H9 (cell line): ENCODE measurements at regions not wholly inside any gene's neighbourhood (a gene's known extent, or its start where the extent isn't known, plus 50 kb on each side); places are given as distances from the start of the nearest gene placed in this dataset.

Source experiments
- DNase-seq: peaks from one replicate; pipeline ENCODE4 v3.0.0-alpha.2; 2017
- H2AFZ ChIP-seq: one replicate; pipeline ENCODE4 v1.6.1; 2013; ENCODE audit warnings: mild to moderate bottlenecking, low read length, control low read depth, moderate library complexity
- H2AK5ac ChIP-seq: 2 replicates; pipeline ENCODE4 v1.6.1; 2013; ENCODE audit warnings: low read length, control low read depth, mixed read lengths; ENCODE audit not compliant: insufficient read length
- H2BK120ac ChIP-seq: one replicate; pipeline ENCODE4 v1.6.1; 2013; ENCODE audit warnings: low read depth, mild to moderate bottlenecking, low read length, control low read depth, inconsistent platforms; ENCODE audit not compliant: poor library complexity, severe bottlenecking
- H2BK12ac ChIP-seq: 2 replicates; pipeline ENCODE4 v1.6.1; 2013; ENCODE audit warnings: low read length, control low read depth, mixed read lengths, low read depth; ENCODE audit not compliant: insufficient read length
- H2BK15ac ChIP-seq: 2 replicates; pipeline ENCODE4 v1.6.1; 2013; ENCODE audit warnings: low read depth, low read length, control low read depth
- H2BK20ac ChIP-seq: one replicate; pipeline ENCODE4 v1.6.1; 2013; ENCODE audit warnings: low read depth, mild to moderate bottlenecking, low read length, control low read depth, inconsistent platforms; ENCODE audit not compliant: poor library complexity, severe bottlenecking
- H2BK5ac ChIP-seq: 2 replicates; pipeline ENCODE4 v1.6.1; 2013; ENCODE audit warnings: low read length, control low read depth, mixed read lengths; ENCODE audit not compliant: insufficient read length
- H3K14ac ChIP-seq: 2 replicates; pipeline ENCODE4 v1.6.1; 2013; ENCODE audit warnings: low read length, control low read depth; ENCODE audit not compliant: insufficient read depth
- H3K18ac ChIP-seq: 2 replicates; pipeline ENCODE4 v1.6.1; 2013; ENCODE audit warnings: low read depth, mild to moderate bottlenecking, mixed read lengths, low read length, control low read depth; ENCODE audit not compliant: insufficient read length
- H3K23ac ChIP-seq: 2 replicates; pipeline ENCODE4 v1.6.1; 2013; ENCODE audit warnings: low read length, control low read depth, mixed read lengths, low read depth; ENCODE audit not compliant: insufficient read length
- H3K23me2 ChIP-seq: 2 replicates; pipeline ENCODE4 v1.6.1; 2013; ENCODE audit warnings: low read depth, mild to moderate bottlenecking, mixed read lengths, low read length, control low read depth; ENCODE audit not compliant: insufficient read length, poor library complexity, severe bottlenecking
- H3K27ac ChIP-seq: 2 replicates; pipeline ENCODE4 v1.5.1; 2013; ENCODE audit warnings: low read length, control low read depth, mixed read lengths, low read depth; ENCODE audit not compliant: insufficient read length
- H3K27me3 ChIP-seq: 2 replicates; pipeline ENCODE4 v1.6.1; 2013; ENCODE audit warnings: low read length, control low read depth, inconsistent platforms; ENCODE audit not compliant: insufficient read depth
- H3K4ac ChIP-seq: 2 replicates; pipeline ENCODE4 v1.6.1; 2013; ENCODE audit warnings: low read depth, mild to moderate bottlenecking, control low read depth, inconsistent platforms, low read length, moderate library complexity
- H3K4me1 ChIP-seq: 2 replicates; pipeline ENCODE4 v1.6.1; 2013; ENCODE audit warnings: low read length, control low read depth, inconsistent platforms; ENCODE audit not compliant: insufficient read depth
- H3K4me2 ChIP-seq: 2 replicates; pipeline ENCODE4 v1.6.1; 2013; ENCODE audit warnings: low read length, control low read depth, mixed read lengths; ENCODE audit not compliant: insufficient read length, insufficient read depth
- H3K56ac ChIP-seq: 2 replicates; pipeline ENCODE4 v1.6.1; 2013; ENCODE audit warnings: low read depth, mild to moderate bottlenecking, mixed read lengths, low read length, control low read depth; ENCODE audit not compliant: insufficient read length
- H3K79me1 ChIP-seq: 2 replicates; pipeline ENCODE4 v1.6.1; 2013; ENCODE audit warnings: low read depth, mild to moderate bottlenecking, moderate library complexity, low read length, control low read depth, inconsistent platforms; ENCODE audit not compliant: insufficient read depth, poor library complexity, severe bottlenecking
- H3K79me2 ChIP-seq: 2 replicates; pipeline ENCODE4 v1.6.1; 2013; ENCODE audit warnings: low read length, control low read depth, inconsistent platforms; ENCODE audit not compliant: insufficient read depth
- H3K9ac ChIP-seq: 2 replicates; pipeline ENCODE4 v1.6.1; 2013; ENCODE audit warnings: low read length, control low read depth, mixed read lengths; ENCODE audit not compliant: insufficient read length; ENCODE audit errors: extremely low read depth
- H3K9me3 ChIP-seq: one replicate; pipeline ENCODE4 v1.6.1; 2013; ENCODE audit warnings: low read depth, low read length, inconsistent platforms; ENCODE audit not compliant: control insufficient read depth
- H3T11ph ChIP-seq: one replicate; pipeline ENCODE4 v1.6.1; 2013; ENCODE audit warnings: mild to moderate bottlenecking, low read length, control low read depth, inconsistent platforms
- H4K20me1 ChIP-seq: one replicate; pipeline ENCODE4 v1.6.1; 2013; ENCODE audit not compliant: control insufficient read depth, insufficient read length, insufficient read depth
- H4K5ac ChIP-seq: 2 replicates; pipeline ENCODE4 v1.6.1; 2013; ENCODE audit warnings: low read depth, mild to moderate bottlenecking, mixed read lengths, low read length, control low read depth; ENCODE audit not compliant: insufficient read length
- H4K8ac ChIP-seq: replicated peaks from 2 replicates; pipeline ENCODE4 v1.6.1; 2013; ENCODE audit warnings: low read length, control low read depth, mixed read lengths, low read depth; ENCODE audit not compliant: insufficient read length
- H4K91ac ChIP-seq: 2 replicates; pipeline ENCODE4 v1.6.1; 2013; ENCODE audit warnings: low read depth, mild to moderate bottlenecking, moderate library complexity, mixed read lengths, low read length, control low read depth; ENCODE audit not compliant: insufficient read length
- H3K27ac Mint-ChIP-seq, 3 experiments: 2 replicates in 2 of 3; 3 replicates in 1 of 3; pipeline ENCODE4 v1.8.0; 2020 to 2021; ENCODE audit warnings: mixed read lengths in 3 of 3, mild to moderate bottlenecking in 1 of 3, moderate library complexity in 1 of 3
- H3K27me3 Mint-ChIP-seq: 2 replicates; pipeline ENCODE4 v1.8.0; 2021; ENCODE audit warnings: low read depth, mild to moderate bottlenecking, moderate library complexity, mixed read lengths
- H3K36me3 Mint-ChIP-seq, 3 experiments: 2 replicates in 2 of 3; 3 replicates in 1 of 3; pipeline ENCODE4 v1.8.0; 2020 to 2021; ENCODE audit warnings: low read depth in 3 of 3, mixed read lengths in 3 of 3; ENCODE audit not compliant: insufficient read depth in 1 of 3
- H3K4me1 Mint-ChIP-seq, 2 experiments: 2 replicates each; pipeline ENCODE4 v1.8.0; 2020; ENCODE audit warnings: mixed read lengths in 2 of 2
- H3K4me3 Mint-ChIP-seq, 2 experiments: 2 replicates in 1 of 2; 3 replicates in 1 of 2; pipeline ENCODE4 v1.8.0; 2020 to 2021; ENCODE audit warnings: mild to moderate bottlenecking in 2 of 2, mixed read lengths in 2 of 2, moderate library complexity in 1 of 2
- H3K9me3 Mint-ChIP-seq, 2 experiments: 2 replicates in 1 of 2; 3 replicates in 1 of 2; pipeline ENCODE4 v1.8.0; 2020; ENCODE audit warnings: mild to moderate bottlenecking in 2 of 2, mixed read lengths in 2 of 2, moderate library complexity in 1 of 2
- WGBS: extraction: QIAGEN DNeasy Blood & Tissue Kit; methylation state at CpG from one replicate; pipeline ENCODE4 v1.1.7; 2013; ENCODE audit warnings: missing lambda C conversion rate, low lambda C conversion rate, mixed read lengths; ENCODE audit not compliant: insufficient read length; ENCODE audit errors: extremely low coverage; 5-methylcytosine and 5-hydroxymethylcytosine counted together
- TF ChIP-seq, protein P1 (sequence below): fragments of 200-600 bp; sonication (generic); conservative IDR thresholded peaks from 3 replicates; pipeline ENCODE4 v1.8.0; 2021; ENCODE audit warnings: antibody characterized with exemption, mild to moderate bottlenecking

DNA sequence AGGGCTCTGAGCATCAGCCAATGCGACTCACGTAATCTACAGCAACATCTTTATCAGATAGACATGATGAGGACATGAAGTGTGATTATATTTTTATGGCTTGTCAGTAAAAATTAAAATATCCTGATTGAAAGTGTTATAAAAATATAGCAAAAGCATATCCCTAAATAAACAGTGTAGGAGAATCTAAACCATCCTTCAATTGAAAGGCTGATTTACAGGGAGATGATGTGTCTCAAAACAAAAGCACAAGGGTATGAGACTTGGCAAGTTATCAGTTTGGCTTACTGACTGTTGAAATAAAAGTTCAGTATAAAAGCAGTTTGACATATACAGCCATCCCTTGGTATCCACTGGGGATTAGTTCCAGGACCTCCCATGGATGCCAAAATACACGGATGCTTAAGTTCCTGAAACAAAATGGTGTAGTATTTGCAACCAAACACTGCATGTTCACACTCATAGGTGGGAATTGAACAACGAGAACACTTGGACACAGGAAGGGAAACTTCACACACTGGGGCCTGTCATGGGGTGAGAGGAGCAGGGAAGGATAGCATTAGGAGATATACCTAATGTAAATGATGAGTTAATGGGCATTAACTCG is 149.9 kb upstream of the MAP1B start:
- Histone ChIP-seq H3K27ac (no peak overlapping the region), H2BK15ac (no peak overlapping the region), H3K23ac (no peak overlapping the region), H2BK5ac (no peak overlapping the region), H3K4ac (no peak overlapping the region), H3K79me2 (no peaks in the 10 kb centered on the region), H4K8ac (no peak overlapping the region), H4K91ac (no peak overlapping the region), H3K79me1 (no peaks in the 10 kb centered on the region), H3T11ph (no peak overlapping the region), H2AK5ac (no peak overlapping the region), H3K14ac (no peak overlapping the region), H4K20me1 (no peaks in the 10 kb centered on the region), H2AFZ (no peak overlapping the region), H3K4me2 (no peak overlapping the region), H3K27me3 (no peaks in the 10 kb centered on the region), H3K56ac (no peak overlapping the region), H3K23me2 (no peaks in the 10 kb centered on the region), H2BK20ac (no peak overlapping the region), H3K4me1 (peaks cover 2% of the 10 kb centered on the region; the same call in 1 of the 2 replicates), H2BK120ac (no peak overlapping the region), H4K5ac (no peak overlapping the region), H2BK12ac (no peak overlapping the region), H3K18ac (no peak overlapping the region), H3K9ac (no peak overlapping the region), H3K9me3 (no peaks in the 10 kb centered on the region)
- no CpG with 5 or more reads among the region's 5 CpGs for WGBS
- Mint-ChIP-seq H3K27ac (no peak overlapping the region), H3K27me3 (peaks cover 1% of the 10 kb centered on the region; the same call in 1 of the 2 replicates), H3K9me3 (no peaks in the 10 kb centered on the region), H3K36me3 (no peaks in the 10 kb centered on the region), H3K4me1 (peaks cover 19 to 31% of the 10 kb centered on the region in 2 experiments), H3K4me3 (no peak overlapping the region)
- TF ChIP-seq, protein P1, sequence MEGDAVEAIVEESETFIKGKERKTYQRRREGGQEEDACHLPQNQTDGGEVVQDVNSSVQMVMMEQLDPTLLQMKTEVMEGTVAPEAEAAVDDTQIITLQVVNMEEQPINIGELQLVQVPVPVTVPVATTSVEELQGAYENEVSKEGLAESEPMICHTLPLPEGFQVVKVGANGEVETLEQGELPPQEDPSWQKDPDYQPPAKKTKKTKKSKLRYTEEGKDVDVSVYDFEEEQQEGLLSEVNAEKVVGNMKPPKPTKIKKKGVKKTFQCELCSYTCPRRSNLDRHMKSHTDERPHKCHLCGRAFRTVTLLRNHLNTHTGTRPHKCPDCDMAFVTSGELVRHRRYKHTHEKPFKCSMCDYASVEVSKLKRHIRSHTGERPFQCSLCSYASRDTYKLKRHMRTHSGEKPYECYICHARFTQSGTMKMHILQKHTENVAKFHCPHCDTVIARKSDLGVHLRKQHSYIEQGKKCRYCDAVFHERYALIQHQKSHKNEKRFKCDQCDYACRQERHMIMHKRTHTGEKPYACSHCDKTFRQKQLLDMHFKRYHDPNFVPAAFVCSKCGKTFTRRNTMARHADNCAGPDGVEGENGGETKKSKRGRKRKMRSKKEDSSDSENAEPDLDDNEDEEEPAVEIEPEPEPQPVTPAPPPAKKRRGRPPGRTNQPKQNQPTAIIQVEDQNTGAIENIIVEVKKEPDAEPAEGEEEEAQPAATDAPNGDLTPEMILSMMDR, result no peak
- DNase-seq, result no peak
